PFSK-1 (cell line): ENCODE measurements at regions not wholly inside any gene's neighbourhood (a gene's known extent, or its start where the extent isn't known, plus 50 kb on each side); places are given as distances from the start of the nearest gene placed in this dataset.

ENCODE experiments used
- FOXP2 ChIP-seq: optimal IDR thresholded peaks from 2 replicates; pipeline ENCODE3; 2011; ENCODE audit warnings: borderline replicate concordance, control low read depth, inconsistent platforms; ENCODE audit not compliant: insufficient read depth; ENCODE audit errors: extremely low read length, extremely low read depth
- POLR2AphosphoS5 ChIP-seq: IDR thresholded peaks from 2 replicates; pipeline ENCODE4 v1.6.1; 2012; ENCODE audit warnings: low read depth, mild to moderate bottlenecking, control low read depth, low read length, moderate library complexity
- SIN3A ChIP-seq: IDR thresholded peaks from 2 replicates; pipeline ENCODE4 v1.6.1; 2012; ENCODE audit warnings: mild to moderate bottlenecking, low read length, moderate library complexity, borderline replicate concordance; ENCODE audit not compliant: insufficient read depth
- TAF1 ChIP-seq: IDR thresholded peaks from 2 replicates; pipeline ENCODE4 v1.6.1; 2012; ENCODE audit warnings: low read length, control low read depth, borderline replicate concordance; ENCODE audit not compliant: insufficient read depth
- TF ChIP-seq, protein P1 (sequence below), 2 experiments: IDR thresholded peaks; 2 replicates each; pipeline versions ENCODE4 v1.6.1 to v1.8.0; 2011 to 2012; ENCODE audit warnings: low read depth in 2 of 2, low read length in 2 of 2, control low read depth in 1 of 2, inconsistent platforms in 1 of 2, mild to moderate bottlenecking in 1 of 2, moderate library complexity in 1 of 2; ENCODE audit not compliant: insufficient read depth in 1 of 2

DNA sequence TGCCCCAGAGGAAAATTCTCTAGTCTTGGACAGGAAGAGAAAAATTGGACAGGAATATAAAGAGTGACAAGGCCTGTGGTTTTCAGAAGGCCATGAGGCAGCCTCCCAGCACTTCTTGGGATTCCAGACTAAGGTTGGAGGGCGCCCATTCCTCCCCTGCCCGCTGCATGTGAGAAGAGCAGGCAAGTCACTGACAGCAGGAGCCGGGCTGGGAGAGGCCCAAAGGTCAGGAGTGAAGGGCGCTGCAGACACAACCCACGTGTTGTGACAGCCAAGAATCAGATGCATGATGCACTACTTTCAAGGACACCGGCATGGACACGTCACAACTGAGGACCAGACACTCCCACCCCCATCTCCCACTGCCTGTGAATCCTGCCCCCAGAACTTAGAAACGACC, 256.7 kb downstream of the CBLN1 start:
- no peak for TF ChIP-seq TAF1
- no peak for TF ChIP-seq POLR2AphosphoS5
- TF ChIP-seq, protein P1, sequence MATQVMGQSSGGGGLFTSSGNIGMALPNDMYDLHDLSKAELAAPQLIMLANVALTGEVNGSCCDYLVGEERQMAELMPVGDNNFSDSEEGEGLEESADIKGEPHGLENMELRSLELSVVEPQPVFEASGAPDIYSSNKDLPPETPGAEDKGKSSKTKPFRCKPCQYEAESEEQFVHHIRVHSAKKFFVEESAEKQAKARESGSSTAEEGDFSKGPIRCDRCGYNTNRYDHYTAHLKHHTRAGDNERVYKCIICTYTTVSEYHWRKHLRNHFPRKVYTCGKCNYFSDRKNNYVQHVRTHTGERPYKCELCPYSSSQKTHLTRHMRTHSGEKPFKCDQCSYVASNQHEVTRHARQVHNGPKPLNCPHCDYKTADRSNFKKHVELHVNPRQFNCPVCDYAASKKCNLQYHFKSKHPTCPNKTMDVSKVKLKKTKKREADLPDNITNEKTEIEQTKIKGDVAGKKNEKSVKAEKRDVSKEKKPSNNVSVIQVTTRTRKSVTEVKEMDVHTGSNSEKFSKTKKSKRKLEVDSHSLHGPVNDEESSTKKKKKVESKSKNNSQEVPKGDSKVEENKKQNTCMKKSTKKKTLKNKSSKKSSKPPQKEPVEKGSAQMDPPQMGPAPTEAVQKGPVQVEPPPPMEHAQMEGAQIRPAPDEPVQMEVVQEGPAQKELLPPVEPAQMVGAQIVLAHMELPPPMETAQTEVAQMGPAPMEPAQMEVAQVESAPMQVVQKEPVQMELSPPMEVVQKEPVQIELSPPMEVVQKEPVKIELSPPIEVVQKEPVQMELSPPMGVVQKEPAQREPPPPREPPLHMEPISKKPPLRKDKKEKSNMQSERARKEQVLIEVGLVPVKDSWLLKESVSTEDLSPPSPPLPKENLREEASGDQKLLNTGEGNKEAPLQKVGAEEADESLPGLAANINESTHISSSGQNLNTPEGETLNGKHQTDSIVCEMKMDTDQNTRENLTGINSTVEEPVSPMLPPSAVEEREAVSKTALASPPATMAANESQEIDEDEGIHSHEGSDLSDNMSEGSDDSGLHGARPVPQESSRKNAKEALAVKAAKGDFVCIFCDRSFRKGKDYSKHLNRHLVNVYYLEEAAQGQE (IDR thresholded peaks at IDR 0.05; ENCODE audit: insufficient read depth in 1 of 2, low read depth in 2 of 2, low read length in 2 of 2), result no peak
- no peak for TF ChIP-seq SIN3A
- no peak for TF ChIP-seq FOXP2
